Epithelial cell of esophagus (primary cell): ENCODE measurements at regions not wholly inside any gene's neighbourhood (a gene's known extent, or its start where the extent isn't known, plus 50 kb on each side); places are given as distances from the start of the nearest gene placed in this dataset.

Experiments used
- DNase-seq: peaks from one replicate; pipeline ENCODE4 v3.0.0; 2010; ENCODE audit warnings: low read depth
- H3K4me3 ChIP-seq: 2 replicates; pipeline ENCODE4 v1.5.1; 2011; ENCODE audit warnings: mild to moderate bottlenecking, low read length, control low read depth
- CTCF ChIP-seq: IDR thresholded peaks from 2 replicates; pipeline ENCODE4 v1.5.1; 2011; ENCODE audit warnings: low read depth, mild to moderate bottlenecking, low read length, control low read depth, inconsistent platforms; ENCODE audit not compliant: insufficient read depth; ENCODE audit errors: missing control alignments

- no peak for DNase-seq
- no peak for TF ChIP-seq CTCF
- no peak overlapping the region for H3K4me3 ChIP-seq
Observed at GRCh38 chr21:41584603-41585176, 76.7 kb upstream of the TMPRSS2 start.

- no peak overlapping the region for H3K4me3 ChIP-seq
- DNase-seq: peak; percentile 85
- no peak for TF ChIP-seq CTCF
Observed at GRCh38 chr21:41583274-41583790, 75.4 kb upstream of the TMPRSS2 start.

GRCh38 chr21:41582866-41583265 is 74.9 kb upstream of the TMPRSS2 start:
- DNase-seq: no peak
- no peak for TF ChIP-seq CTCF
- H3K4me3 ChIP-seq: no peak overlapping the region

- no peak overlapping the region for H3K4me3 ChIP-seq
- no peak for TF ChIP-seq CTCF
- no peak for DNase-seq
Observed at GRCh38 chr21:41582298-41582840, 74.4 kb upstream of the TMPRSS2 start.

- no peak overlapping the region for H3K4me3 ChIP-seq
- TF ChIP-seq CTCF: no peak
- DNase-seq: no peak
Observed at GRCh38 chr21:41581592-41582228, 73.8 kb upstream of the TMPRSS2 start.

GRCh38 chr21:41580758-41581554 is 73.0 kb upstream of the TMPRSS2 start:
- no peak overlapping the region for H3K4me3 ChIP-seq
- peak; percentile 96 for DNase-seq
- TF ChIP-seq CTCF: no peak
